Gastrocnemius medialis (tissue), 4 donors: ENCODE measurements at regions not wholly inside any gene's neighbourhood (a gene's known extent, or its start where the extent isn't known, plus 50 kb on each side); places are given as distances from the start of the nearest gene placed in this dataset.

Experiments
- CTCF ChIP-seq, 5 experiments: fragments of 450-650 bp in 3 of 5; fragments of 200-600 bp in 2 of 5; sonication (generic) in 2 of 5; IDR thresholded peaks in 4 of 5; conservative IDR thresholded peaks in 1 of 5; 1 replicate in 4 of 5; 2 replicates in 1 of 5; pipeline ENCODE4 v1.5.1; 2016 to 2019; ENCODE audit warnings: antibody characterized with exemption in 5 of 5, mild to moderate bottlenecking in 3 of 5, moderate library complexity in 3 of 5
- POLR2A ChIP-seq, 2 donors: fragments of 450-650 bp; IDR thresholded peaks; one replicate each; pipeline ENCODE4 v1.6.1; 2017; ENCODE audit warnings: antibody characterized with exemption in 2 of 2, mild to moderate bottlenecking in 2 of 2, moderate library complexity in 2 of 2

GRCh38 chr4:41874398-41874797 is 60.8 kb upstream of the TMEM33 start:
- TF ChIP-seq CTCF (IDR thresholded peaks at IDR 0.05 in 4 of 5, conservative IDR thresholded peaks at IDR 0.05 in 1 of 5) (no peak), POLR2A (IDR thresholded peaks at IDR 0.05) (no peak)
